ENCODE measurements at regions not wholly inside any gene's neighbourhood (a gene's known extent, or its start where the extent isn't known, plus 50 kb on each side); places are given as distances from the start of the nearest gene placed in this dataset.

DNA sequence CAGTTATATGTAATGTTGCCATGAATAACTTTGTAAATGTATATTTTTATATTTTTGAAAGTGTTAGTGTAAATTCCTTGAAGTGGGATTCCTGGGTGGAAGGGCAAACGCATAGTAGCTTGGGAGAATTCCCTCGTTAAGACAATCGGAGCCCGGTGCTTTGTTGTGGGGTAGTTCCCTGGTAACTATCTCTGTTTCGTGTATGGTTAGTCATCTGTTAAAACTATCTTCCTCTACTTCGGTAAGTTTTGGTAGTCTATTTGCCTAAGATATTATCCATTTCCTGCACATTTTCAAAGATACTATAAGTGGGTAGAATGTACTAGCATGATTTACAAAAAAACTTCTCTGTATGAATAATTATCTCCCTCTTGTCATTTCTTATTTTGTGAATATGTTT, 113.8 kb upstream of the NRXN1 start:
- DNase-seq (ENCODE audit: low read depth in 4 of 4, low spot score in 3 of 4), result no peak

DNA sequence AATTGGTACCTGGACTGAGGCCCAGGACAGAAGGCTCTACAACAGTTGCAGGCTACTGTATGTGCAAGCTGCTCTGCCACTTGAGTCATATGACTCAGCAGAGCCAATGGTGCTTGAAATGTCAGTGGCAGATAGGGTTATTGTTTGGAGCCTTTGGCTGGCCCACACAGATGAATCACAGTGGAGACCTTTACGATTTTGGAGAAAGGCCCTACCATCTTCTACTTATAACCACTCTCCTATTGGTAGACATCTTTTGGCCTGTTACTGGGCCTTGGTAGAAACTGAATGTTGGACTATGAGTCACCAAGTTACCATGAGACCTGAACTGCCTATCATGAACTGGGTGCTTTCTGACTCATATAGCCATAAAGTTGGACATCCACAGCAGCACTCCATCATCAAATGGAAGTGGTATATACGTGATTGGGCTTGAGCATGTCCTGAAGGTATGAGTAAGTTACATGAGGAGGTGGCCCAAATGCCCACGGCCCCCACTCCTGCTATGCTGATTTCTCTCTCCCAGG, 88.9 kb upstream of the NRXN1 start:
- DNase-seq (ENCODE audit: low read depth in 4 of 4, low spot score in 3 of 4), result no peak

GRCh38 chr2:51111532-51111931, 79.6 kb upstream of the NRXN1 start:
- DNase-seq (ENCODE audit: low read depth in 4 of 4, low spot score in 3 of 4), result no peak

DNA sequence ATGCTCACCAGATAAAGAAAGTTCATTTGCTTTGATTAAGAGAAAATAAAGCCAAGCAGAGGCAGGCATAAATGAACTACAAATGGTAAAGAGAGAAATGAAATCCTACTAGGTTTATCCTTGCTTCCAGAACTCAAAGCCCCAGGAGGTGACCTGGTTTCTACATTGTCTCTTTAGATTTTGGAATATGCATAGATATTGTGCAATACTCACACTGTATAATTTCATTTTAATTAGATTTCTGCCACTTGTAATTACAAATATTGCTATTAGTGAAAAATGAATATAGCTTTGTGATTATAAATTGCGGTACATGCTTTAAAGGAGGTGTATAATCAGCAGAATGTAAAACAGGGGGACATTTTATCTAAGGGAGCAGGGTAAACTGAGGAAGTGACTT, 76.9 kb upstream of the NRXN1 start:
- DNase-seq (ENCODE audit: low read depth in 4 of 4, low spot score in 3 of 4), result no peak

- no peak for DNase-seq (ENCODE audit: low read depth in 4 of 4, low spot score in 3 of 4)
Observed at GRCh38 chr2:51107841-51108240, 75.9 kb upstream of the NRXN1 start.

GRCh38 chr2:51105811-51106210, 73.9 kb upstream of the NRXN1 start:
- no peak for DNase-seq (ENCODE audit: low read depth in 4 of 4, low spot score in 3 of 4)

DNA sequence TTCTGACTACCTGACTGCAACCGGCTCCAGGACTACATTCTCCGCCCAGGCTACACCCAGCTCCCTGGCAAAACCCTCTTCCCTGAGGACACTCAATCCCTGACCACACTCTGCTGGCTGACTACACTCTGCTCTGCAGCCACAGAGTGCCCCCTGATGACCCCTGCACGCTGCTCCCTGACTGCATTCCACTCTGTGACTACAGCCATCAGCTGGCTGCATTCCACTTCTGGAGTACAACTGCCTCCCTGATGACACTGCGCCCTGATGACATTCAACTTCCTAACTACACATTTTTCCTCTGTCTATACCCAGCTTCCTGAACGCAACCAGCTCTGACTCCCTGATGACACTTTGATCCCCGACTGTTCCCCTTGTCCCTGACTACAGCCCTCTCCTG, 71.3 kb upstream of the NRXN1 start:
- peak in 3 of 4 donors; percentile 1 to 32 (median 31) for DNase-seq (ENCODE audit: low read depth in 4 of 4, low spot score in 3 of 4)

DNA sequence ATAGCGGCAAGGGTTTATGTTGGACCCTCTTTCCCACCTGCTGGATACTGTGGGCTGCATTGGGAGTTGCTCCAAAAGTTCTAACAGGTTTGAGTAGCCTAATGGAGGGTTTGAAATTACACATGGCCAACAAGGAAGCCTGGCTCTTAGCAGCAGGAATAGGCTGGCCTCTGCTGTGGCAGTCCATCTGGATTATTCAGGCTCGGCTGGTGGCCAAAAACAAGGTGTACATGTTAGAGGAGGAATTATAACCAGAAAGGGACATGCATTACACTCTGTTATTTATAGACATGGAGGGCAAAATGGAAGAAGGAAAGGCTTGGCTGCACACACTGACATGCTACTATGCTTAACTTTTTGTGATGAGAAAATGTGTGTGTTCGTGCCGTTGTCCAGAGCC, 61.1 kb upstream of the NRXN1 start:
- DNase-seq (ENCODE audit: low read depth in 4 of 4, low spot score in 3 of 4), result no peak

- DNase-seq (ENCODE audit: low read depth in 4 of 4, low spot score in 3 of 4), result no peak
Observed at GRCh38 chr2:51085420-51086068, 53.6 kb upstream of the NRXN1 start.

GRCh38 chr2:51084750-51085149, 52.8 kb upstream of the NRXN1 start:
- no peak for DNase-seq (ENCODE audit: low read depth in 4 of 4, low spot score in 3 of 4)
